Caco-2 (cell line): ENCODE measurements at regions not wholly inside any gene's neighbourhood (a gene's known extent, or its start where the extent isn't known, plus 50 kb on each side); places are given as distances from the start of the nearest gene placed in this dataset.
"Not testable (repeated sequence)": the region's sequence is repeated elsewhere in the genome, so short reads cannot be mapped to it uniquely, and the experiment has no call there.

ENCODE experiments used
- BruUV-seq: library from RNA; stranded (reverse); fragments of 400-500 nt; replicated peaks from 2 replicates; lab custom pipeline; 2021; lab: Mats Ljungman, UMichigan
- CTCF ChIA-PET: fragments of 300-600 bp; sonication (Branson Sonifier 250); formaldehyde crosslinking; loops from one replicate; lab custom pipeline; 2022; ENCODE audit warnings: antibody characterized with exemption; lab: Charles Lee
- POLR2A ChIA-PET: fragments of 300-600 bp; sonication (Branson Sonifier 250); formaldehyde crosslinking; loops from one replicate; lab custom pipeline; 2022; ENCODE audit warnings: antibody characterized with exemption; lab: Charles Lee
- DNase-seq, 2 experiments: peaks; one replicate each; pipeline versions ENCODE4 v3.0.0 to v3.0.0-alpha.2; 2020 to 2022
- H3K27me3 ChIP-seq: replicated peaks from 2 replicates; pipeline ENCODE4 v1.6.0; 2011; ENCODE audit warnings: low read length; ENCODE audit not compliant: control insufficient read depth, insufficient read depth
- H3K36me3 ChIP-seq: 2 replicates; pipeline ENCODE4 v1.5.1; 2011; ENCODE audit warnings: low read length; ENCODE audit not compliant: control insufficient read depth, insufficient read depth
- H3K4me1 ChIP-seq: fragments of 250-450 bp; sonication (Bioruptor Pico); 2 replicates; pipeline ENCODE4 v1.5.1; 2020; ENCODE audit warnings: mild to moderate bottlenecking
- H3K4me3 ChIP-seq: 2 replicates; pipeline ENCODE4 v1.5.1; 2011; ENCODE audit warnings: low read depth, mild to moderate bottlenecking, control low read depth, low read length
- H3K9me3 ChIP-seq: fragments of 250-450 bp; sonication (Bioruptor Pico); 2 replicates; pipeline ENCODE4 v1.5.1; 2020; ENCODE audit warnings: mild to moderate bottlenecking, moderate library complexity
- H3K27ac Mint-ChIP-seq: one replicate; pipeline ENCODE4 v1.8.0; 2022; ENCODE audit warnings: mixed read lengths; ENCODE audit not compliant: unreplicated experiment
- H3K27me3 Mint-ChIP-seq: one replicate; pipeline ENCODE4 v1.8.0; 2022; ENCODE audit warnings: mixed read lengths; ENCODE audit not compliant: insufficient read depth, unreplicated experiment
- H3K36me3 Mint-ChIP-seq: one replicate; pipeline ENCODE4 v1.8.0; 2022; ENCODE audit warnings: mild to moderate bottlenecking, mixed read lengths; ENCODE audit not compliant: insufficient read depth, unreplicated experiment
- H3K4me1 Mint-ChIP-seq: one replicate; pipeline ENCODE4 v1.8.0; 2022; ENCODE audit warnings: low read depth, mixed read lengths; ENCODE audit not compliant: unreplicated experiment
- H3K4me3 Mint-ChIP-seq: one replicate; pipeline ENCODE4 v1.8.0; 2022; ENCODE audit warnings: mild to moderate bottlenecking, moderate library complexity, mixed read lengths; ENCODE audit not compliant: unreplicated experiment
- H3K9me3 Mint-ChIP-seq: one replicate; pipeline ENCODE4 v1.8.0; 2022; ENCODE audit warnings: mixed read lengths; ENCODE audit not compliant: unreplicated experiment
- CTCF ChIP-seq, 2 experiments: fragments of 200-600 bp in 1 of 2; IDR thresholded peaks; 1 replicate in 1 of 2; 2 replicates in 1 of 2; pipeline versions ENCODE4 v1.5.1 to v1.8.0; 2011 to 2022; ENCODE audit warnings: antibody characterized with exemption in 1 of 2, control low read depth in 1 of 2, inconsistent platforms in 1 of 2, low read depth in 1 of 2, low read length in 1 of 2, mild to moderate bottlenecking in 1 of 2, moderate library complexity in 1 of 2; ENCODE audit not compliant: insufficient read depth in 1 of 2, severe bottlenecking in 1 of 2, unreplicated experiment in 1 of 2
- intact Hi-C: fragments of 100-400 bp; cut with micrococcal nuclease; formaldehyde crosslinking; loops from one replicate; pipeline ENCODE4 v1.10.0; 2022; ENCODE audit not compliant: unreplicated experiment

GRCh38 chr14:40983604-40984003, 623.1 kb upstream of the LRFN5 start:
- Mint-ChIP-seq H3K4me1 (no peaks in the 10 kb centered on the region), H3K27ac (no peak overlapping the region), H3K36me3 (no peaks in the 10 kb centered on the region), H3K27me3 (no peaks in the 10 kb centered on the region), H3K9me3 (no peaks in the 10 kb centered on the region), H3K4me3 (no peak overlapping the region)
- no peaks in the 10 kb centered on the region for H3K4me1 ChIP-seq
- TF ChIP-seq CTCF (IDR thresholded peaks at IDR 0.05; ENCODE audit: insufficient read depth in 1 of 2, low read depth in 1 of 2, low read length in 1 of 2, severe bottlenecking in 1 of 2, unreplicated experiment in 1 of 2): no peak
- H3K36me3 ChIP-seq: no peaks in the 10 kb centered on the region
- no peak for DNase-seq
- H3K4me3 ChIP-seq: no peak overlapping the region
- CTCF ChIA-PET: no interaction called here
- BruUV-seq: no TSS peak
- H3K9me3 ChIP-seq: no peaks in the 10 kb centered on the region
- intact Hi-C loops: no loop called here
- no peaks in the 10 kb centered on the region for H3K27me3 ChIP-seq
- POLR2A ChIA-PET: no interaction called here

- intact Hi-C loops: no loop called here
- H3K27ac Mint-ChIP-seq: no peak overlapping the region
- H3K4me1 Mint-ChIP-seq: no peaks in the 10 kb centered on the region
These were observed 625.4 kb upstream of the LRFN5 start for GRCh38 chr14:40981247-40981646.

GRCh38 chr14:40960257-40960656, 646.4 kb upstream of the LRFN5 start:
- H3K27me3 ChIP-seq, H3K4me3 ChIP-seq, H3K36me3 ChIP-seq, BruUV-seq, H3K9me3 ChIP-seq, H3K4me1 ChIP-seq, DNase-seq, intact Hi-C loops, H3K27ac Mint-ChIP-seq, CTCF ChIA-PET, H3K36me3 Mint-ChIP-seq, POLR2A ChIA-PET, H3K27me3 Mint-ChIP-seq, H3K4me3 Mint-ChIP-seq, H3K4me1 Mint-ChIP-seq: not testable (repeated sequence)
- H3K9me3 Mint-ChIP-seq: peaks cover 22% of the 10 kb centered on the region

More at GRCh38 chr14:40981247-40981646, 625.4 kb upstream of the LRFN5 start:
- no peaks in the 10 kb centered on the region for H3K9me3 ChIP-seq
- H3K4me3 ChIP-seq: no peak overlapping the region
- H3K36me3 Mint-ChIP-seq: no peaks in the 10 kb centered on the region
- BruUV-seq: no TSS peak
- no peaks in the 10 kb centered on the region for H3K27me3 Mint-ChIP-seq
- H3K4me1 ChIP-seq: no peaks in the 10 kb centered on the region
- H3K36me3 ChIP-seq: no peaks in the 10 kb centered on the region
- H3K4me3 Mint-ChIP-seq: no peak overlapping the region
- H3K27me3 ChIP-seq: no peaks in the 10 kb centered on the region
- no peak for DNase-seq
- TF ChIP-seq CTCF (IDR thresholded peaks at IDR 0.05; ENCODE audit: insufficient read depth in 1 of 2, low read depth in 1 of 2, low read length in 1 of 2, severe bottlenecking in 1 of 2, unreplicated experiment in 1 of 2): no peak
- ChIA-PET CTCF (no interaction called here), POLR2A (no interaction called here)
- no peaks in the 10 kb centered on the region for H3K9me3 Mint-ChIP-seq

- POLR2A ChIA-PET: no interaction called here
- Mint-ChIP-seq H3K36me3 (no peaks in the 10 kb centered on the region), H3K4me1 (no peaks in the 10 kb centered on the region), H3K9me3 (peaks cover 17% of the 10 kb centered on the region), H3K27ac (no peak overlapping the region), H3K4me3 (no peak overlapping the region), H3K27me3 (no peaks in the 10 kb centered on the region)
- no peak for DNase-seq
- BruUV-seq: no TSS peak
- intact Hi-C loops: no loop called here
- no peaks in the 10 kb centered on the region for H3K4me1 ChIP-seq
- CTCF ChIA-PET: no interaction called here
- no peak overlapping the region for H3K4me3 ChIP-seq
- H3K36me3 ChIP-seq: no peaks in the 10 kb centered on the region
- H3K9me3 ChIP-seq: no peaks in the 10 kb centered on the region; the same call in 1 of the 2 replicates
- no peak for TF ChIP-seq CTCF (IDR thresholded peaks at IDR 0.05; ENCODE audit: insufficient read depth in 1 of 2, low read depth in 1 of 2, low read length in 1 of 2, severe bottlenecking in 1 of 2, unreplicated experiment in 1 of 2)
- no peaks in the 10 kb centered on the region for H3K27me3 ChIP-seq
These were observed 651.6 kb upstream of the LRFN5 start for GRCh38 chr14:40955131-40955505.

- DNase-seq, H3K36me3 ChIP-seq, H3K4me3 ChIP-seq, H3K4me1 ChIP-seq, H3K27me3 ChIP-seq, H3K4me3 Mint-ChIP-seq, H3K27ac Mint-ChIP-seq, CTCF ChIA-PET, H3K27me3 Mint-ChIP-seq, intact Hi-C loops, H3K36me3 Mint-ChIP-seq, POLR2A ChIA-PET, H3K4me1 Mint-ChIP-seq, BruUV-seq, H3K9me3 ChIP-seq: not testable (repeated sequence)
- peaks cover 13% of the 10 kb centered on the region for H3K9me3 Mint-ChIP-seq
These were observed 652.1 kb upstream of the LRFN5 start for GRCh38 chr14:40954448-40955130.
